ENCODE measurements at regions not wholly inside any gene's neighbourhood (a gene's known extent, or its start where the extent isn't known, plus 50 kb on each side); places are given as distances from the start of the nearest gene placed in this dataset.

- no peak overlapping the region for H3K56ac ChIP-seq (replicated peaks; ENCODE audit: insufficient read length, low read depth, low read length)
- no peak for FAIRE-seq
- H2BK15ac ChIP-seq (ENCODE audit: low read length), result no peak overlapping the region
- no peaks in the 10 kb centered on the region for H3K79me2 ChIP-seq (ENCODE audit: control insufficient read depth in 1 of 2, insufficient read depth in 2 of 2, low read length in 2 of 2)
- no peak overlapping the region for H3K18ac ChIP-seq (ENCODE audit: extremely low read depth, low read length)
- H4K20me1 ChIP-seq (replicated peaks in 1 of 2; ENCODE audit: control insufficient read depth in 1 of 2, insufficient read depth in 2 of 2, low read length in 2 of 2), result peaks cover 0 to 13% of the 10 kb centered on the region in 2 experiments
- no peak overlapping the region for H2BK5ac ChIP-seq (ENCODE audit: low read depth, low read length)
- no peak overlapping the region for H3K23ac ChIP-seq (ENCODE audit: insufficient read length)
- no peak overlapping the region for H4K91ac ChIP-seq (replicated peaks; ENCODE audit: insufficient read length, low read length)
- H3K4me3 ChIP-seq (ENCODE audit: extremely low read depth in 1 of 4, insufficient read depth in 2 of 4, low read depth in 3 of 4, low read length in 4 of 4), result peak overlapping the region; percentile 53 to 67 (median 62)
- ChIA-PET CTCF (ENCODE audit: partially characterized antibody) (interaction anchor here (1.0 kb wide), 1 partner anchor 14 kb away, joined by 3 read pairs; no protein-coding TSS in a partner anchor), POLR2A (ENCODE audit: partially characterized antibody) (interaction anchor here (1.5 to 1.8 kb wide), 2 partner anchors 11 to 146 kb away, joined by 3 read pairs; partner anchors contain the start of gene ERCC6L2)
- TF ChIP-seq CTBP2 (IDR thresholded peaks at IDR 0.05; ENCODE audit: borderline replicate concordance, insufficient read depth, insufficient read length, low read length) (no peak), EZH2 (IDR thresholded peaks at IDR 0.05; ENCODE audit: low read depth, low read length, severe bottlenecking) (peak; percentile 75), SUZ12 (IDR thresholded peaks at IDR 0.05; ENCODE audit: low read length) (peak; percentile 73)
- no peak overlapping the region for H2BK120ac ChIP-seq (replicated peaks; ENCODE audit: low read depth, low read length)
- H4K5ac ChIP-seq (ENCODE audit: insufficient read length, low read depth, low read length), result no peak overlapping the region
- H3K9me3 ChIP-seq (ENCODE audit: insufficient read depth in 2 of 2, low read depth in 1 of 2, low read length in 1 of 2), result no peaks in the 10 kb centered on the region
- no peak overlapping the region for H3K14ac ChIP-seq (ENCODE audit: insufficient read length)
- H3K4ac ChIP-seq (replicated peaks; ENCODE audit: insufficient read length, low read depth, low read length), result no peak overlapping the region
- H3K36me3 ChIP-seq (ENCODE audit: control insufficient read depth in 2 of 4, insufficient read depth in 4 of 4, low read length in 3 of 4), result no peaks in the 10 kb centered on the region
- no peak overlapping the region for H2AK5ac ChIP-seq (ENCODE audit: low read depth, low read length)
- H2BK20ac ChIP-seq (ENCODE audit: low read length), result no peak overlapping the region
- no peaks in the 10 kb centered on the region; the same call in 1 of the 2 replicates for H3K79me1 ChIP-seq (ENCODE audit: low read depth, low read length)
- no peak overlapping the region for H4K8ac ChIP-seq (ENCODE audit: extremely low read depth, insufficient read depth, low read length)
- DNase-seq (ENCODE audit: low read depth in 1 of 2, low spot score in 2 of 2), result peak in 1 of 2 experiments; percentile 61
- peak overlapping the region; percentile 88 to 95 for H3K4me2 ChIP-seq (ENCODE audit: insufficient read depth in 1 of 2, low read depth in 2 of 2, low read length in 2 of 2)
- H3K23me2 ChIP-seq (ENCODE audit: low read depth, low read length), result peaks cover 25% of the 10 kb centered on the region
- H2BK12ac ChIP-seq (ENCODE audit: low read depth, low read length), result 0 out of 2 replicates have a peak overlapping the region, but pooled peaks have one; percentile 27
- H3K9ac ChIP-seq (replicated peaks in 1 of 4; ENCODE audit: extremely low read depth in 1 of 4, low read depth in 3 of 4, low read length in 3 of 4), result no peak overlapping the region
- peaks cover 35 to 77% (median 73%) of the 10 kb centered on the region in 4 experiments for H3K27me3 ChIP-seq (replicated peaks in 1 of 4; ENCODE audit: control insufficient read depth in 3 of 4, extremely low read depth in 1 of 4, insufficient read depth in 3 of 4, low read length in 3 of 4)
- H2AFZ ChIP-seq (ENCODE audit: low read length), result 0 out of 2 replicates have a peak overlapping the region, but pooled peaks have one; percentile 22
- 1% methylated on average over 20 of the region's 75 CpGs; no CpG with 5 or more reads in 1 of the 2 experiments for WGBS, 2 experiments (ENCODE audit: extremely low coverage in 1 of 2, insufficient coverage in 1 of 2, insufficient read length in 1 of 2, insufficient replicate concordance in 2 of 2, low coverage in 1 of 2, low lambda C conversion rate in 2 of 2, missing lambda C conversion rate in 1 of 2)
- H3K27ac ChIP-seq (ENCODE audit: low read depth, low read length), result no peak overlapping the region
- H3K4me1 ChIP-seq (replicated peaks in 1 of 4; ENCODE audit: control insufficient read depth in 3 of 4, insufficient read depth in 4 of 4, low read length in 3 of 4), result peaks cover 3 to 20% (median 10%) of the 10 kb centered on the region in 4 experiments
Observed at GRCh38 chr9:96021551-96022444, 146.3 kb downstream of the ERCC6L2 start.
